Endometrial microvascular endothelial cells (primary cell): ENCODE measurements at regions not wholly inside any gene's neighbourhood (a gene's known extent, or its start where the extent isn't known, plus 50 kb on each side); places are given as distances from the start of the nearest gene placed in this dataset.

Experiments used
- in situ Hi-C: cut with HindIII; loops from 2 replicates; pipeline ENCODE4 v1.10.0; 2017; ENCODE audit warnings: low sequenced_read_pairs, low pct_unique_long_range_greater_than_20kb; ENCODE audit errors: inconsistent ontology term

DNA sequence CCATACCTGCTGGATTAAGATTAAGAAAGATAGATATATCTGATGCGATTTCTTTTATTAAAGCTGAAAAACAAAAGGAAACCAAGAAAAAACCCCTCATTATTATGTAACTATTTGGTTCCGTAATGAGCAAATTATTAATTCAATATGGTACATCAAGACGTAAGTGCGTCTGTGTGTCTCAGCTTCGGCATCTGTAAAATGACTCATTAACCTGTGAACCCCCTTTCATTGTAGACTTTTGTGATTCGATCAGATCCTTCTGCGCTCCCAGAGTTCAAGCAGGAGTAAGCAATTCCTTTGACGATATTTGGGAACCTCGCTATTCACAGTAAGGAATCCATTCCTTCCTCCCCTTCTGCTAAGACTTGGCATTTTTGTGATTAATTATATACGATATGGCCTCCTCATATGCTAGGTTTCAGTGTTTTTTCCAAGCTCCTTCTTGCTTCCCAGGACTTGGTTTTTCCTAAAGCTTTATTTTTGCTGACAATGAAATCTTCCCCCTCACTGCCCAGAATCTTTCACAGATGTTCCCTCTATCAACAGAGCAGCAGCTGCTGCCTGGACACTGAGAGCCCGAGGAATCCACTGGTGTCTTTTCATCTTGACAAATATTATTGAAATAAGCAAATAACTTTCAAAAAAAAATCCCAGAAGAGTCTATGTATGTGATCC lies 171.7 kb upstream of the CELF2 start:
- in situ Hi-C loops, result no loop called here

GRCh38 chr10:10846504-10846900 lies 171.2 kb upstream of the CELF2 start:
- in situ Hi-C loops, result no loop called here

DNA sequence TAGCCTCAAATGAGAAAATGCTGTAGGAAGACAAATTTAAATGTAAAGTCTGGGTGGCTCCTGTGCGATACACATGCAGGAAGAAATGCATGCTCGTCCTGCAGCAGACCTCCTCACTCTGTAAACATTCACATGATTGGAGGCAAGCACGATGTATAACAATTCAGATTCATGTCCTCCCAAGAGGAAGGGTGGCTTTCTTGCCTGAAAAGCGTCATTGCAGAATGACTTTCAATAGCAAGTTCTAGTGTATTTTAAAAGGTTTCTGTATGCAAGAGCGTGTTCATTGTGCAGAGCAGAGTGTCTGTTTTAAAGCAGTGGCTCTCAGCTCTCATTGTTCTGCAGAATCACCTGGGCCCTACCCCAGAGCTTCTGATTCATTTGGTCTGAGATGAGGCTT lies 170.3 kb upstream of the CELF2 start:
- in situ Hi-C loops, result no loop called here

DNA sequence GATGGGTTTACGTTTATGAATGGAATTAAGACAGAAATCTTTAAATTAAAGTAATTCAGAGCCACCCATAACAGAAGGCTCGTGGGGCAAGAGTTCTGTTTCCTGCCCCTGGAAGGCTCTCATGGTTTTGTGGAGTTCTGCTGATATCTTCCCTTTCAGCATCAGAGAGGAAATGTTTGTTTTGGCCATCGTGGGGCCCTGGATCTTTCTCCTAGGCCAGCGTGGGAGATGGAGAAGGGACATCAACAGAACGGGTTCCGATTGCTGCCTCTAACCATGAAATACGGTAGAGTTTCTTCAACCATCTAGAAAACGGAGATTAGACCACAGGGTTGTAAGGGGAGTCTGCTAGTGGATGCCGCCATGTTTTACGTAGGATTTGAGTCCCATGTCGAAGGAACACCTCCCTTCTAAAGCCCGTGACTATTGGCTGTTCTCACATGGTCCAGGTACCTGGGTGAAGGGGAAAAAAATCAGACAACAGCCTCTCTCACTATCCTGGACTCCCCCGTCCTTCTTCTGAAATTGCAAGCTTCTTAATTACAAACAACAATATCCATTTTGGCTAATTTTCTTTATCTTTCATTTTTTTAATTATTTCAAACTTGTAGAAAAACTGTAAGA lies 169.1 kb upstream of the CELF2 start:
- in situ Hi-C loops, result no loop called here

GRCh38 chr10:10849306-10849705 lies 168.4 kb upstream of the CELF2 start:
- in situ Hi-C loops, result no loop called here

GRCh38 chr10:10850214-10850613 lies 167.5 kb upstream of the CELF2 start:
- in situ Hi-C loops, result no loop called here

- in situ Hi-C loops, result no loop called here
Measured at GRCh38 chr10:10852464-10852863, 165.2 kb upstream of the CELF2 start.

GRCh38 chr10:10853954-10854353 lies 163.7 kb upstream of the CELF2 start:
- in situ Hi-C loops, result no loop called here

GRCh38 chr10:10854725-10855124 lies 162.9 kb upstream of the CELF2 start:
- in situ Hi-C loops, result no loop called here

DNA sequence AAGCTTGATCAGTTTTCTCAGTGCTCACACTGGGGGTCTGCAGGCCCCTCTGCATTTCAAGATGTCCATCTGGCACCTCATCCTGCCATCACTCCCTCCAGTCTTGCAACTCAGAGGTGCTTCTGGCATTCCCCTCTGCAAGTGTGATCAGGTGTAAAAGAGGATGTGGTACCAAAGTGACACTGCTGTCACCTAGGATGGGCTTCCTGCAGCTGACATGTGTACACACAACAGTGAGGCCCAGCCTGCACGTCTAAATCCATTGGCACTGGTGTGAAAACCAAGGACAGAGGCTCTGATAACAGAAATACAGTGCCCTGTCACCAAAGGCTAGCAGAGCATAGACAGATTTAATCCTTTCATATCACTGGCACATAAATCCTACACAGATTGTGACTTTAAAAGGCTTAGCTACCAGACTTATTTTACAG lies 162.5 kb upstream of the CELF2 start:
- in situ Hi-C loops, result no loop called here

GRCh38 chr10:10860455-10860976 lies 157.2 kb upstream of the CELF2 start:
- in situ Hi-C loops, result no loop called here

- in situ Hi-C loops, result no loop called here
Measured at GRCh38 chr10:10865303-10865702, 152.4 kb upstream of the CELF2 start.

GRCh38 chr10:10865913-10866312 lies 151.8 kb upstream of the CELF2 start:
- in situ Hi-C loops, result no loop called here

DNA sequence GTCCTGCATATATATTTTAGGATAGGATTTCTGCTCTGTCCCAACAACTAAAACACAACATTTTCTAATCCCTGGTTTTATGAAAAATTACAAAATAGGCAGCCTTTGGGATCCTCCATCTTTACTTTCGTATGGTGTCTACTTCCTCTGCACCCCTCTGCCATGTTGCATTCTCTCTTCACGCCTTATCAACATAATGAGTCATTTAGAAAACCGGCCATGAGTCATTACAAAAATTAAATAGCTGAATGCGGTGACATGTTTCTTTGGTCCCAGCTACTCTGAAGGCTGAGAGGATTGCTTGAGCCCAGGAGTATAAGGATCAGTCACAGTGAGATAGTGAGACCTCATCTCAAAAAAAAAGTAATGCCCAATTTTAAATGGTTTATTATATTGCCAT lies 148.1 kb upstream of the CELF2 start:
- in situ Hi-C loops, result no loop called here

- in situ Hi-C loops, result no loop called here
Measured at GRCh38 chr10:10870523-10871241, 147.0 kb upstream of the CELF2 start.

GRCh38 chr10:10871352-10871751 lies 146.3 kb upstream of the CELF2 start:
- in situ Hi-C loops, result no loop called here

DNA sequence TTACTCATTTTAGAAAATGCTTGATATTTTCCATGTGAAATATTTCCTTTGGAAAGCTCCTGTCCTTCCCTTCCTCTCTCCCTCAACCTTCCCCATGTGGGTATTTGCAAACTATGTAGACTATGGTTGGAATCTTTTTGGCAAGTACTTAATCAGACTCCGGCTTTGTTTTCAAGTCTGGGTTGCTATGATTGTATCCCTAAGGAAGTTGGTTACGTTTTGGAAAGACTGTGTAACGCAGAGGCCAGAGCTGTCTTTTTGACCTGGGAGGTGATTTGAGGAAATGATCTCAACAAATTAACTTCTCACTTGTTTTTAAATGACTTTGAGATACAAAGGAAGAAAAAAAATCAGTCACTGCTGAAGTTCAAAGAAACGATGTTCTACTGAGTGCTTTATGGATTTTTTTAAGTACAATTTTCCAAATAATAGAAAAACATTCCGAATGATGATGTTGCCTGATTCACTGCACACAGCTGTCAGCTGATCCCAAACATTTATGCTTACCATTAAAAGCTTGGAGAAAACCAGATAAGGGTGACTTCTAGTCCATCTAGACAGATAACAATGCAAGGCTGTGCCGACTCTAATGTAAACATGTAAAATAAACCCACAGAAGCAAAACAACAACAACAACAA lies 145.5 kb upstream of the CELF2 start:
- in situ Hi-C loops, result no loop called here

DNA sequence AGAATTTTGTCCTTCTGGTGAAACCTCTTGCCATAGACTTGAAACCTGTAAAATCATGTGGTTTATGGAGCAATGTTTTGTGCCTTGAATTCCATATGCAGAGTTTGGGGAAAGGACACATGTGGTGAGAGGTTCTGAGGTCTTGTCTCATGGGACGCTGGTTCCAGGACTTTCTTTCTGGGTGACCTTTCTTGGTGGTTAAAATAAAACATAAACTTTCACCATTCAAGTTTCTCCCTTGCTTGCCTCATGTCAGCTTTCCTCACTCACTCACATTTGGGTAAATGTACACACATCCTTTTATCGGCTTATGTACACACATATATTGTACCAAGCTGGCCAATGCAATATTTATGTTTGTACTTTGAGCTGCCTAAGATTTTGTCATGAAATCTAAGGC lies 144.9 kb upstream of the CELF2 start:
- in situ Hi-C loops, result no loop called here

GRCh38 chr10:10873289-10873688 lies 144.4 kb upstream of the CELF2 start:
- in situ Hi-C loops, result no loop called here

DNA sequence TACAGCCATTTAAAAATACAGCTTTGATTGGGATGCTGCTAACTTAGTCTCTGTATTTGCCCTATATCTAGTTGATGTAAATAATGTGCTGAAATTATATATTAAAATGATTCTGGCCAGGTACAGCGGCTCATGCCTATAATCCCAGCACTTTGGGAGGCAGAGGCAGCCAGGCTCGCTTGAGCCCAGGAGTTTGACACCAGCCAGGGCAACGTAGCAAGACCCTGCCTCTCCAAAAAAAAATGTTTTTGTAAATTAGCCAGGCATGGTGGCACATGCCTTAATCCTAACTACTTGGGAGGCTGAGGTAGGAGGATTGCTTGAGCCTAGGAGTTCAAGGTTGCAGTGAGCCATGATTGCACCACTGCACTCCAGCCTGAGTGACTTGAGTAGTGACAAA lies 143.8 kb upstream of the CELF2 start:
- in situ Hi-C loops, result no loop called here
